ENCODE measurements at regions not wholly inside any gene's neighbourhood (a gene's known extent, or its start where the extent isn't known, plus 50 kb on each side); places are given as distances from the start of the nearest gene placed in this dataset.
"Not testable (repeated sequence)": the region's sequence is repeated elsewhere in the genome, so short reads cannot be mapped to it uniquely, and the experiment has no call there.

DNA sequence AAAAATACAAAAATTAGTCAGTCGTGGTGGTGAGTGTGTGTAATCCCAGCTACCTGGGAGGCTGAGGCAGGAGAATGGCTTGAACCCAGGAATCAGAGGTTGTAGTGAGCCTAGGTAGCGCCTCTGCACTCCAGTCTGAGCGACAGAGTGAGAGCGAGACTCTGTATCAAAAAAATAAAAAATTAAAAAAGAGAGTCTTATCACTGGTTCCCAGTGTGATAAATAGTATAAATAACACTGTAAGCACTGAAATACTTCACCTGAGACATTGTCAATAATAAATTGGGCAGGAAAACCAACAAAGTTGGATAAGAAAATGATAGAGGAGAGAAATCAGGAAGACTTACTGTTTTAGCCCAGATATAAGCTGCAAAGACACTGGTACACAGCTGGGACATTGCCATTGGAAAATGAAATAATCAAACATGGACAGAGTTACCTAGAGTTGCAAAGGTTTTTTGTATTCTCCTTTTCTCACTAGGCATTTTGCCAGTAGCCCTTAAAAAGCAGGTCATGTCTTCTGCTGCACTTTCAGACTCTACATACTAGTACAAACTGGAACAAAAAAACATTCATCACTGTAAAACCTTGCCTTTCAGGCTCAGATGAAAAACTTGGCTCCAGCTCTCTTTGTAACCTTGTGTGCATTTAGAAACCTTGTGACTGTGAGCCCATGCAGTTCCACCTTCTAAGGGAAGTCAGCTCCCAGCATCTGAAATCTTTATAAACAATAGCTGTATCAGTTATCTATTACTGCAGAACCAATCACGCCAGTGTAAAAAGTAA, 55.0 kb upstream of the PPP1R2C start:
- POLR2A ChIA-PET, result no interaction called here
- TF ChIP-seq BHLHE40 (IDR thresholded peaks at IDR 0.05; ENCODE audit: borderline replicate concordance), result no peak
- TF ChIP-seq FOXA1 (IDR thresholded peaks at IDR 0.05), result no peak
- no peak for TF ChIP-seq ZNF384 (IDR thresholded peaks at IDR 0.05)
- no peak for TF ChIP-seq HDGF (IDR thresholded peaks at IDR 0.05; ENCODE audit: borderline replicate concordance)
- TF ChIP-seq SP1 (IDR thresholded peaks at IDR 0.05), result no peak
- TF ChIP-seq LEF1 (IDR thresholded peaks at IDR 0.05; ENCODE audit: borderline replicate concordance), result no peak
- TF ChIP-seq L3MBTL2 (conservative IDR thresholded peaks at IDR 0.05), result no peak
- no peak for TF ChIP-seq NFRKB (IDR thresholded peaks at IDR 0.05)
- no peak for TF ChIP-seq FOXM1 (IDR thresholded peaks at IDR 0.05; ENCODE audit: borderline replicate concordance)
- no peak for TF ChIP-seq ARNT (IDR thresholded peaks at IDR 0.05)
- no peak for TF ChIP-seq ELF4 (IDR thresholded peaks at IDR 0.05)
- TF ChIP-seq, protein P1, sequence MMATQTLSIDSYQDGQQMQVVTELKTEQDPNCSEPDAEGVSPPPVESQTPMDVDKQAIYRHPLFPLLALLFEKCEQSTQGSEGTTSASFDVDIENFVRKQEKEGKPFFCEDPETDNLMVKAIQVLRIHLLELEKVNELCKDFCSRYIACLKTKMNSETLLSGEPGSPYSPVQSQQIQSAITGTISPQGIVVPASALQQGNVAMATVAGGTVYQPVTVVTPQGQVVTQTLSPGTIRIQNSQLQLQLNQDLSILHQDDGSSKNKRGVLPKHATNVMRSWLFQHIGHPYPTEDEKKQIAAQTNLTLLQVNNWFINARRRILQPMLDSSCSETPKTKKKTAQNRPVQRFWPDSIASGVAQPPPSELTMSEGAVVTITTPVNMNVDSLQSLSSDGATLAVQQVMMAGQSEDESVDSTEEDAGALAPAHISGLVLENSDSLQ (IDR thresholded peaks at IDR 0.05), result no peak
- DNase-seq (ENCODE audit: extremely low spot score), result no peak
- CTCF ChIA-PET, result no interaction called here

DNA sequence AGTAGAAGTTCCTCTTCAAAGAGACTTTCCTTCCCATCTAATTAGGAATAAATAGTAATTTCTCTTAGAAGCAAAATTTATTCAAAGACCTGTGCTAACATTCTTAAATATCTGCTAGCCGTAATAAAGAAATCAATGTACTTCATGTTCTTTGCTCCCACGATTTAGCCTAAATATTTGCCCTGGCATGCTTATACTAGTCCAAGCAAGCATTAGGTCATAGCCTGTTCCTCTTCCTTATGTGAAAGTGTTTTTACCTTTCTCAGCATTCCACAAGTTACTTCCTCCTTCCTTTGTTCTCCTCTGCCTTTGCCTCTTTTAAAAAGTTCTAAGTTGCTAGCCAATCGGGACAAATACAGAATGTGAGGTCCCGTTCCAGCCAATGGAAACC, 55.6 kb upstream of the PPP1R2C start:
- DNase-seq (ENCODE audit: extremely low spot score); CTCF ChIA-PET; POLR2A ChIA-PET: not testable (repeated sequence)

DNA sequence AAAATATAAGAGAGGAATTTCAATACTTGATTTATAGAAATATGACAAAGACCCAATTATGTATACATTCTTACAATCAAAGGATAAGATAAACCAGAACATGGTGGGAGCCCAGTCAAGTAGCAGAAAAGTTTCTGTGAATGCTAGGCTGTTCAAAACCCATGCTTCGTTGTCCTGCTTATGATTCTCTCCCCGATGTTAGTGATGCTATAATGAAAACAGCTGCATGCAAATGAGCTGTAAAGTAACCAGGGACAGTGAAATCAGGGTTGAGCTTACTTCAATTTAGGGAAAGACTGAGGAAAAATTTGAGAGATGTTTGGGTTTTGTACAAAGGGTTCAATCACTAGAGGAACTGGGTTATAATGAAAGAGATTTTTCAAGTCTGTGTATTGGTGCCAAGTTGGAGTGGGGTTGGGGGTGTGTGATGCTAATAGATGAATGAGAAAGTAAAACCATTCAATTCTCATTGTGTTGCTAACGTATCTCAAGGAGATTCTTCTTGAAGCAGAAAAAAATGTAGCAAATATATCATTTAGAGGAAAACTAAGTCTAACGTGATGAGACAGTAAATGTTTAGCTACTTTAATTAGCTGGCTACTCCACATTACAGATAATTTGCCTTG, 59.3 kb upstream of the PPP1R2C start:
- no peak for DNase-seq (ENCODE audit: extremely low spot score)
- POLR2A ChIA-PET, result no interaction called here
- TF ChIP-seq FOXK2 (IDR thresholded peaks at IDR 0.05) (no peak), NFRKB (IDR thresholded peaks at IDR 0.05) (no peak), TARDBP (IDR thresholded peaks at IDR 0.05) (no peak), ELF4 (IDR thresholded peaks at IDR 0.05) (no peak), BHLHE40 (IDR thresholded peaks at IDR 0.05; ENCODE audit: borderline replicate concordance) (no peak), CTBP1 (IDR thresholded peaks at IDR 0.05; ENCODE audit: borderline replicate concordance) (no peak), FOXA1 (IDR thresholded peaks at IDR 0.05) (no peak), LEF1 (IDR thresholded peaks at IDR 0.05; ENCODE audit: borderline replicate concordance) (no peak), L3MBTL2 (conservative IDR thresholded peaks at IDR 0.05) (no peak), SP1 (IDR thresholded peaks at IDR 0.05) (no peak), FOXM1 (IDR thresholded peaks at IDR 0.05; ENCODE audit: borderline replicate concordance) (no peak), SUZ12 (IDR thresholded peaks at IDR 0.05) (no peak), ZNF384 (IDR thresholded peaks at IDR 0.05) (no peak), HDGF (IDR thresholded peaks at IDR 0.05; ENCODE audit: borderline replicate concordance) (no peak)
- TF ChIP-seq, protein P1 (IDR thresholded peaks at IDR 0.05), result no peak
- CTCF ChIA-PET, result no interaction called here

DNA sequence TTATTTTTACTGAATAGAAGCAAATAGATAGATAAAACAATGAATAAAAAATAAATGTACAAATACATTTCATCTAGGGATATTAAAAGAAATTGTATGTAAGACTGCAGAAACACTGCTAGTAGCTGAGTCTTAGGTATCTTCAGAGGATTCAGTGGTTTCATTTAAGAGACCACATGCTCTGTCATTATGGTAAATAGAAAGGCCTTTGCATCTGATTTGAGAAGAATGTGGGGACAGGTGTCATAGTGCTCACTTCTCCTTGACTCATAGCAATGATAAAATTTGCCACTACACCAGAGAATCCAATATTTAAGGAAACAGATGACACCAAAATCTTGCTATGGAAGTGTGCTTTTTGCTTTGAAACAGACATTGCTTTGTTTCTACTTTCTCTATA, 59.8 kb upstream of the PPP1R2C start:
- TF ChIP-seq BHLHE40 (IDR thresholded peaks at IDR 0.05; ENCODE audit: borderline replicate concordance) (no peak), HDGF (IDR thresholded peaks at IDR 0.05; ENCODE audit: borderline replicate concordance) (no peak), FOXK2 (IDR thresholded peaks at IDR 0.05) (no peak), LEF1 (IDR thresholded peaks at IDR 0.05; ENCODE audit: borderline replicate concordance) (no peak), NFRKB (IDR thresholded peaks at IDR 0.05) (no peak), TARDBP (IDR thresholded peaks at IDR 0.05) (no peak), ZNF384 (IDR thresholded peaks at IDR 0.05) (no peak), FOXM1 (IDR thresholded peaks at IDR 0.05; ENCODE audit: borderline replicate concordance) (no peak), CTBP1 (IDR thresholded peaks at IDR 0.05; ENCODE audit: borderline replicate concordance) (no peak), SUZ12 (IDR thresholded peaks at IDR 0.05) (no peak), FOXA1 (IDR thresholded peaks at IDR 0.05) (no peak), ELF4 (IDR thresholded peaks at IDR 0.05) (no peak), ARNT (IDR thresholded peaks at IDR 0.05) (no peak)
- TF ChIP-seq, protein P1 (IDR thresholded peaks at IDR 0.05), result no peak
- POLR2A ChIA-PET, result no interaction called here
- CTCF ChIA-PET, result no interaction called here
- no peak for DNase-seq (ENCODE audit: extremely low spot score)

DNA sequence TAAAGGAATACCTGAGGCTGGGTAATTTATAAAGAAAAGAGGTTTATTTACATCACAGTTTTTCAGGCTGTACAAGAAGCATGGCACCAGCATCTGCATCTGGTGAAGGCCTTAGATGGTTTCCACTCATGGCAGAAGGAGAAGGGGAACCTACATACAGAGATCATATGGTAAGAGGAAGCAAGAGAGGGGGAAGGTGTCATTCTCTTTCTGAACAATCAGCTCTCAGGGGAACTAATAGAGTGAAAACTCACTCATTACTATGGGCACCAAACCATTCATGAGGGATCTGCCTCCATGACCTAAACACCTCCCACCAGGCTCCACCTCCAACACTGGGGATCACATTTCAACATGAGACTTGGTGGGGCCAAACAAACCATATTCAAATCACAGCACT, 61.7 kb upstream of the PPP1R2C start:
- TF ChIP-seq, protein P1 (IDR thresholded peaks at IDR 0.05), result no peak
- TF ChIP-seq LEF1 (IDR thresholded peaks at IDR 0.05; ENCODE audit: borderline replicate concordance) (no peak), ARNT (IDR thresholded peaks at IDR 0.05) (no peak), FOXA1 (IDR thresholded peaks at IDR 0.05) (no peak), HDGF (IDR thresholded peaks at IDR 0.05; ENCODE audit: borderline replicate concordance) (no peak), NFRKB (IDR thresholded peaks at IDR 0.05) (no peak), ZNF384 (IDR thresholded peaks at IDR 0.05) (no peak), TARDBP (IDR thresholded peaks at IDR 0.05) (no peak)
- ChIA-PET POLR2A (no interaction called here), CTCF (no interaction called here)
- no peak for DNase-seq (ENCODE audit: extremely low spot score)

DNA sequence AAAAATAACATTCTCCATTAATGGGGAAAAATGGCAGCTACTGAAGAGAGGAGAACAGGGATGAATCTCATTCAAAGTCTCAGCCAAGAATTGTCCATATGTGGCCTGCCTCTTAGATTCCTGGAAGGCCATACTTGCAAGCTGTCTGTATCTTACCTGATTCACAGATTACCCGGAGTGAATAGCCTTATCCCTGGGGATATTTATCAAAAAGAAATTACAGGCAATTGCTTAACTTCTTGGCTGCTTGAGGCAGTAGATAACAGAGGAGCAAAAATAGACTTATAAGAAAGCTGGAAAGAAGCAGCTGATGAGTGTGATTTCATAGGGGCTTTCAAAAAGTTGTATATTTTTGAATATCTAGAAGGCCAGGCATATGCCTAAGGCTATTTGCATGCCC, 68.8 kb upstream of the PPP1R2C start:
- no peak for DNase-seq (ENCODE audit: extremely low spot score)
- CTCF ChIA-PET, result no interaction called here
- POLR2A ChIA-PET, result no interaction called here
- TF ChIP-seq ZNF384 (IDR thresholded peaks at IDR 0.05) (no peak), HDGF (IDR thresholded peaks at IDR 0.05; ENCODE audit: borderline replicate concordance) (no peak), SUZ12 (IDR thresholded peaks at IDR 0.05) (no peak), ELF4 (IDR thresholded peaks at IDR 0.05) (no peak), SP1 (IDR thresholded peaks at IDR 0.05) (no peak), FOXM1 (IDR thresholded peaks at IDR 0.05; ENCODE audit: borderline replicate concordance) (no peak)

Data from HEK293T (cell line).